Activated naive CD8-positive, alpha-beta T cell treated with anti-CD3 and anti-CD28 coated beads, Interleukin-2, amount 10 ng/mL, durations not matched to agents 7 days and 5 days (primary cell): ENCODE measurements at regions not wholly inside any gene's neighbourhood (a gene's known extent, or its start where the extent isn't known, plus 50 kb on each side); places are given as distances from the start of the nearest gene placed in this dataset.

Source experiments
- ATAC-seq: fragments of 150-1000 bp; cut with Tn5 transposase; one replicate; pipeline ENCODE4 v1.10.0; 2021; ENCODE audit warnings: low read depth, moderate library complexity
- POLR2A ChIA-PET: fragments of 350-600 bp; sonication (Branson Sonifier 250); formaldehyde crosslinking; loops from one replicate; lab custom pipeline; 2021; ENCODE audit warnings: antibody characterized with exemption; lab: Charles Lee
- DNase-seq: peaks from one replicate; pipeline ENCODE4 v3.0.0; 2021
- H3K27ac Mint-ChIP-seq: one replicate; pipeline ENCODE4 v1.8.0; 2022; ENCODE audit warnings: mild to moderate bottlenecking, mixed read lengths
- H3K27me3 Mint-ChIP-seq: one replicate; pipeline ENCODE4 v1.8.0; 2022; ENCODE audit warnings: mild to moderate bottlenecking, moderate library complexity, mixed read lengths
- H3K36me3 Mint-ChIP-seq: one replicate; pipeline ENCODE4 v1.8.0; 2021; ENCODE audit warnings: mild to moderate bottlenecking, mixed read lengths
- H3K4me1 Mint-ChIP-seq: one replicate; pipeline ENCODE4 v1.8.0; 2021; ENCODE audit warnings: mixed read lengths
- H3K4me3 Mint-ChIP-seq: one replicate; pipeline ENCODE4 v1.8.0; 2022; ENCODE audit warnings: mild to moderate bottlenecking, moderate library complexity, mixed read lengths
- H3K9me3 Mint-ChIP-seq: one replicate; pipeline ENCODE4 v1.8.0; 2021; ENCODE audit warnings: mixed read lengths

GRCh38 chr1:221431068-221431651, 310.7 kb downstream of the DUSP10 start:
- Mint-ChIP-seq H3K27ac (no peak overlapping the region), H3K4me3 (no peak overlapping the region), H3K36me3 (no peaks in the 10 kb centered on the region), H3K4me1 (peaks cover 1% of the 10 kb centered on the region), H3K9me3 (no peaks in the 10 kb centered on the region), H3K27me3 (no peaks in the 10 kb centered on the region)
- POLR2A ChIA-PET: interaction anchor here (0.6 kb wide), 1 partner anchor 567 kb away, joined by 3 read pairs; no protein-coding TSS in a partner anchor
- DNase-seq: no peak
- no peak for ATAC-seq

GRCh38 chr1:221431961-221432360, 309.9 kb downstream of the DUSP10 start:
- Mint-ChIP-seq H3K36me3 (no peaks in the 10 kb centered on the region), H3K27ac (no peak overlapping the region), H3K4me1 (peaks cover 1% of the 10 kb centered on the region), H3K9me3 (no peaks in the 10 kb centered on the region), H3K4me3 (no peak overlapping the region), H3K27me3 (no peaks in the 10 kb centered on the region)
- DNase-seq (no peak), ATAC-seq (no peak)
- POLR2A ChIA-PET: no interaction called here

DNA sequence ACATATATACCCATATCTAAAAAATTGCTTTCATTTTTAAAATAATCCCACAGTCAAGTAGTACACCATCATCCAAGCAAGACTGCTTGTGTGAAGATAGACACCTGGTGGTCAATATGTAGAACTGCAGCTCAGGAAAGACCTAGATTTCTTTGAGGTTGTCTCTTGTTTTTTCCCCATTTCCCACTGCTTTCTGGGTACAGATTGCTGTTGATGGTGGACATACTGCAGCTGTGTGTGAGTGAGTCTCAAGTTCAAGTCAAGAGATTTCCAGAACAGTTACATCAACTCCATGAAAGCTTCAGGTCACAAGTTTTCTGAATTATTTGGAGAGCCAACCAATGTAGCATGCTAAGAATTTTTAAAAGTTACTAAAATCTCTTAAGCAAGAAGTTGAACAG, 306.4 kb downstream of the DUSP10 start:
- Mint-ChIP-seq H3K36me3 (no peaks in the 10 kb centered on the region), H3K9me3 (no peaks in the 10 kb centered on the region), H3K4me1 (peaks cover 11% of the 10 kb centered on the region), H3K27me3 (no peaks in the 10 kb centered on the region), H3K4me3 (no peak overlapping the region), H3K27ac (no peak overlapping the region)
- ATAC-seq: peak; percentile 70
- DNase-seq: no peak
- POLR2A ChIA-PET: no interaction called here

- no peak overlapping the region for H3K27ac Mint-ChIP-seq
Observed at GRCh38 chr1:221437171-221437570, 304.7 kb downstream of the DUSP10 start.

DNA sequence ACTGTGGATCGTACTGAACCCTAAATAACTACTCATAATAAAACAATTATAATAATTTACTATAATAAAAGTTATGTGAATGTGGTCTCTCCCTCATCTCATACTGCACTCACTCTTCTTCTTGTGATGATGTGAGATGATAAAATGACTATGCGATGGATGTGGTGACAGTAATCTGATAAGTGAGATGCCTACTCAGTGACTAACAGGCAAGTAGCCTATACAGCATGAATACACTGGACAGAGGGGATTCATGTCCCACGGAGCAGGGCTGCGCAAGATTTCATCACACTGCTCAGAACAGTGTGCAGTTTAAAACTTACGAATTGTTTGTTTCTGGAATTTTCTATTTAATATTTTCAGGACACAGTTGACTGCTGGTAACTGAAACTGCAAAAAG, 304.0 kb downstream of the DUSP10 start:
- no peak for ATAC-seq
- Mint-ChIP-seq H3K27me3 (peaks cover 2% of the 10 kb centered on the region), H3K4me1 (peaks cover 11% of the 10 kb centered on the region), H3K9me3 (no peaks in the 10 kb centered on the region), H3K27ac (no peak overlapping the region), H3K36me3 (no peaks in the 10 kb centered on the region), H3K4me3 (no peak overlapping the region)
- DNase-seq: no peak
- POLR2A ChIA-PET: no interaction called here

More at GRCh38 chr1:221437171-221437570, 304.7 kb downstream of the DUSP10 start:
- peaks cover 11% of the 10 kb centered on the region for H3K4me1 Mint-ChIP-seq
- no peaks in the 10 kb centered on the region for H3K27me3 Mint-ChIP-seq
- no peaks in the 10 kb centered on the region for H3K9me3 Mint-ChIP-seq
- DNase-seq (no peak), ATAC-seq (no peak)
- H3K36me3 Mint-ChIP-seq: no peaks in the 10 kb centered on the region
- POLR2A ChIA-PET: no interaction called here
- H3K4me3 Mint-ChIP-seq: no peak overlapping the region

DNA sequence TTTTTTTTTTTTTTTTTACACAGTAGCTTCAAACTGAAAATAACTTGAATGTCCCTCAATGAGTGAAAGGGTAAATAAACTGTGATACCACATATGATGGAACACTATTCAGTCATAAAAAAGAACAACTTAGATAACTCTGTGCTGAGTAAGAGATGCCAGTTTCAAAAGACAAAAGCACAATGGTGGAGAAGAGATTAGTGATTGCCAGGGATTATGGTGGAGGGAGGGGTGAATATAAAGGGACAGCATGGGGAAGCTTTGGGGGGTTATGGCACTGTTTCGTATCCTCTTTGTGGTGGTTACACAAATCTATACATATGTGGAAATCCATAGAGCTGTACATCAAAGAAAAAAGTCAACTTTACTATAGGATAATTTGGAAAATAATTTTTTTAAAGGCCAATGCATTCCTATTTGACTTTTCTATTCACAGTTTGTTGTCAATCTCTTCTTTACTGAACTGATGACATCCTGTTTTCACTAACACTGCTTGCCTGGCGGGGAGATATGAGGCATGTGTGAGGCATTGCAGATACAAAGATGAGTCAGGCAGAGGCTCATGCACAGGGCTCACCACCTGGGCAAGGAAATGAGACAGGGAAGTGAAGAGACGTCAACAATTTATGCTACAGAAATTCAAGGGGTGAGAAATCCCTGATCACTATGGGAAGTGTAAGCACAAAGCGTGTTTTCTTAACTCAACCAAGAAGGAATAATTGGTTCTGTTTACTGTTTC, 302.7 kb downstream of the DUSP10 start:
- Mint-ChIP-seq H3K27me3 (peaks cover 5% of the 10 kb centered on the region), H3K36me3 (no peaks in the 10 kb centered on the region), H3K4me1 (peaks cover 11% of the 10 kb centered on the region), H3K27ac (peak overlapping the region; percentile 3), H3K4me3 (peak overlapping the region; percentile 14), H3K9me3 (no peaks in the 10 kb centered on the region)
- ATAC-seq: peak; percentile 80
- DNase-seq: no peak
- POLR2A ChIA-PET: interaction anchor here (0.6 kb wide), 1 partner anchor 399 kb away, joined by 3 read pairs; no protein-coding TSS in a partner anchor

DNA sequence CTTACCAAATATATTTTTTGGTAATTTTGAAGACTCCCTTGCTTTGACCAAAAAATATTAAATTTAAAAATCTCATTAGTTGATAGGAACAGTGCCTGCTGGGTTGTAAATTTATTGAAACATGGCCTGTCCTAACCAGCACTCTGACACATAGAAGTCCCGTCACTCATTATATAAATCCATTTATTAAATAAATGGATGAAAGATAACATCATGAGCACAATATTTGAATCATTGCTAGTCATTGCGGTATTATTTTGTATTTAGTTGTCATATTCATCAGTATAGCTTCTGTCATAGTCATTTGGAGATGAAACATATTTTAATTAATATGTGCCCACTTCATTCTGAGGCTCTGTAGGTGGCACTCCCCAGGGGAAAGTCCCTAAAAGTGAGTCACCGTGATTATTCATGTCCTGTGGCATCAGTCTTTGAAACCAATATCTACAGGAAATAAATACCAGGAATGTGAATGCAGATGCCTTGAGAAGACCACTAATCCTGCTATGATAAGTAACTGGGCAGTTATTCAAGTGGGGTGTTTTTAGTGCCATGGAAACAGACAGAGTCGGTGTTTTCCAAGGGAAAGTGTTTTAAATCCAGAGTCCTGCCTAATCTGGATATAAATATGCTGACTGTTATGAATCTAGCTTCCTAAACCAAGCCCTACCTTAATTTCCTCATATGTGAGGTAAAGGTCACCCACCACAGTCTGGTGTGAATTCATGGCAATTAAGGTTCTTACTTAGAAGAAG, 302.0 kb downstream of the DUSP10 start:
- no peaks in the 10 kb centered on the region for H3K36me3 Mint-ChIP-seq
- no peak overlapping the region for H3K27ac Mint-ChIP-seq
- peaks cover 11% of the 10 kb centered on the region for H3K4me1 Mint-ChIP-seq
- peak; percentile 37 for ATAC-seq
- no peak for DNase-seq
- H3K4me3 Mint-ChIP-seq: no peak overlapping the region
- H3K27me3 Mint-ChIP-seq: peaks cover 5% of the 10 kb centered on the region
- H3K9me3 Mint-ChIP-seq: no peaks in the 10 kb centered on the region
- POLR2A ChIA-PET: no interaction called here

- no peak overlapping the region for H3K27ac Mint-ChIP-seq
- H3K27me3 Mint-ChIP-seq: peaks cover 5% of the 10 kb centered on the region
- H3K9me3 Mint-ChIP-seq: no peaks in the 10 kb centered on the region
- H3K4me1 Mint-ChIP-seq: peaks cover 10% of the 10 kb centered on the region
- ATAC-seq (no peak), DNase-seq (no peak)
- no peaks in the 10 kb centered on the region for H3K36me3 Mint-ChIP-seq
- POLR2A ChIA-PET: no interaction called here
- no peak overlapping the region for H3K4me3 Mint-ChIP-seq
Observed at GRCh38 chr1:221440658-221441057, 301.2 kb downstream of the DUSP10 start.

DNA sequence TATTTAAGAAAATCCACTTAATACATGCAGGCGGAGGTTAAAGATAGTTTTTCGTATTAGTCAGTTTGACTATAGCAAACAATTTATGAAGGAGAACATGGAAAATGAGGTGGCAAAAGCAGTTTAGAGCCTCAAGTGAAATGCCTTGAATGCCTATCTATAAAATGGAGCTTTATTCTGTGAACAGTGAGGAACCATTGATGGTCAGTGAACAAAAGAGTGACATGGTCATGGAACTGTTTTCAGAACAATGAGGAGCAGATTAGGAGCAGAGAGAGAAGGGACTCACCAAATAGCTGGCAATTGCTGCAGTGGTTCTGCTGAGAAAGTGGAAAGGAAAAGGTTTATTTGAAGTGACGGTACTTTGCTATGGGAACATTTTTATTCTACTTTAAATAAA, 299.8 kb downstream of the DUSP10 start:
- no peak overlapping the region for H3K27ac Mint-ChIP-seq
- DNase-seq (no peak), ATAC-seq (no peak)
- peaks cover 10% of the 10 kb centered on the region for H3K4me1 Mint-ChIP-seq
- no peaks in the 10 kb centered on the region for H3K9me3 Mint-ChIP-seq
- H3K27me3 Mint-ChIP-seq: peaks cover 6% of the 10 kb centered on the region
- H3K4me3 Mint-ChIP-seq: no peak overlapping the region
- POLR2A ChIA-PET: no interaction called here
- H3K36me3 Mint-ChIP-seq: no peaks in the 10 kb centered on the region

GRCh38 chr1:221444346-221444745, 297.5 kb downstream of the DUSP10 start:
- Mint-ChIP-seq H3K4me3 (no peak overlapping the region), H3K9me3 (no peaks in the 10 kb centered on the region), H3K36me3 (no peaks in the 10 kb centered on the region), H3K4me1 (peaks cover 5% of the 10 kb centered on the region), H3K27me3 (peaks cover 9% of the 10 kb centered on the region), H3K27ac (no peak overlapping the region)
- DNase-seq: no peak
- POLR2A ChIA-PET: no interaction called here
- ATAC-seq: no peak

DNA sequence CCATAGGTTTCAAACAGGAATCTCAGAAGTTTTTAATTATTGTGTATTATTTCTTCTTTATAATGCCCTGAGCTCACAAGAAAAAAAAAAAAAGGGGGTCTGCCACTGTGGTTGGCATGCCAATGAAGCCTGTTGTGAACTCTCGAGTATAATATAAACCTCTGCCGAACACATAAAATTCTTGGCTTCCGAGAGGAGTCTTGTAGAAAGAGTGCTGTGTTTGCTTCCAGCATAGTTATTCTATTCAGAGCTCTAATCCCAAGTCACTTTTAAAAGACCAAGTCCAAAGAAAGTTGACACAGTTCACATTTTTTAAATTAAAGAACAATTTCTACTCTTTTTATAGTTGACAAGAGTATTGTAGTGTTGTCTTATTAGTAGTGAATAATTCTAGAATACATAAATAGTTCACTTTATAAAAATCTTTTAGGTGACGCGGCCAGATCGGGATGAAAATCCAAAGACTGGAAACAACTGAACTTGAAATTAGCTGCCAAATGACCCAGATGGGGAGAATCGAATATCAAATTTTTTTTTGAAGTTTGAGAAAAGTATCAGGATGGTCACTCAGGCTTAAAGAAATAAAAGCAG, 293.2 kb downstream of the DUSP10 start:
- peaks cover 11% of the 10 kb centered on the region for H3K27me3 Mint-ChIP-seq
- H3K9me3 Mint-ChIP-seq: peaks cover 2% of the 10 kb centered on the region
- no peak for DNase-seq
- H3K4me1 Mint-ChIP-seq: peaks cover 4% of the 10 kb centered on the region
- H3K36me3 Mint-ChIP-seq: no peaks in the 10 kb centered on the region
- no peak for ATAC-seq
- no peak overlapping the region for H3K27ac Mint-ChIP-seq
- no peak overlapping the region for H3K4me3 Mint-ChIP-seq
- POLR2A ChIA-PET: no interaction called here

GRCh38 chr1:221449194-221449593, 292.7 kb downstream of the DUSP10 start:
- peaks cover 11% of the 10 kb centered on the region for H3K27me3 Mint-ChIP-seq
- ATAC-seq: no peak
- H3K4me1 Mint-ChIP-seq: peaks cover 4% of the 10 kb centered on the region
- no peaks in the 10 kb centered on the region for H3K36me3 Mint-ChIP-seq
- DNase-seq: no peak
- POLR2A ChIA-PET: no interaction called here
- H3K4me3 Mint-ChIP-seq: no peak overlapping the region
- no peak overlapping the region for H3K27ac Mint-ChIP-seq
- H3K9me3 Mint-ChIP-seq: peaks cover 2% of the 10 kb centered on the region

- no peak overlapping the region for H3K4me3 Mint-ChIP-seq
- DNase-seq (no peak), ATAC-seq (no peak)
- H3K9me3 Mint-ChIP-seq: peaks cover 2% of the 10 kb centered on the region
- H3K4me1 Mint-ChIP-seq: peaks cover 4% of the 10 kb centered on the region
- H3K36me3 Mint-ChIP-seq: no peaks in the 10 kb centered on the region
- H3K27me3 Mint-ChIP-seq: peaks cover 11% of the 10 kb centered on the region
- H3K27ac Mint-ChIP-seq: no peak overlapping the region
- POLR2A ChIA-PET: no interaction called here
Observed at GRCh38 chr1:221449801-221450470, 292.0 kb downstream of the DUSP10 start.
